Omental fat pad (tissue), 1 donor: ENCODE measurements at regions not wholly inside any gene's neighbourhood (a gene's known extent, or its start where the extent isn't known, plus 50 kb on each side); places are given as distances from the start of the nearest gene placed in this dataset. TPM values are rescaled to one million over a fixed set of nuclear protein-coding genes. Genes with fewer than 3 reads are reported as not detected.

Experiments
- small RNA-seq: library from RNA; depleted of rRNA; stranded (forward); fragments of <200 nt; gene quantifications from one replicate; pipeline ENCODE3, GENCODE V24; 2016

Small RNA genes lying in the stretch of these regions (small RNA-seq; reads per million reads assigned to genes)
- gene AC103810.3: not detected
- not detected for gene BPTFP1
- not detected for gene MINOS1P2
- gene MIR6080: not detected
